ENCODE measurements at regions not wholly inside any gene's neighbourhood (a gene's known extent, or its start where the extent isn't known, plus 50 kb on each side); places are given as distances from the start of the nearest gene placed in this dataset.

DNA sequence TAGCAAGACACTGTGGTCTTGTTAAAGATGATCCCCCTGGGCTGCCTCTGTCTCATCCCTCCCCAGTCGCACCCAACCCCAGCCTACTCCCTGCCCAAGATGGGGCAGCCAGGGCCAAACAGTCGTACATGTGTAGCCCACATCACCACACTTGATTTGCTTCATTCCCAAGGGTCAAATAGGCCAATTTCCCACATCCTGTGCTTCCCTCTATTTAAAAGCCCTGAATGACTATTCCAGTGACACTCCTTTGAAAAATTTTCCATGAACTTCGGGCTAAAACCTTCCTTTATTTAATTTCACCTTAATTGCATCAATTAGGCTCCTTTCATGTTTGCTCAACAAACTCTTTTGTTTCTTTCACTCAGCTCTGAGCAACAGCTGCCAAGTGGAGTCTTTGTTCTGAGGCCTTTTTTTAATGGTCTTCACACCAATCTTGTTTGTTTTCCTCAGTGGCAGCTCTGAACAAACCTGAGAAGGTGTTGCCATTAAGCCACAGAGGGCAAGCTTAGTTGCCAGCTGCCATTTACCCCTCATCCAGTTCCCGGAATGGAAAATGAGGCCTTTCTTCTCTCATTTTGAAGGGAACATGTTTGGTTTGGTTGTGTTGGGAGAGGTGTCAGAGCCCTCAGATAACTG lies 126.9 kb downstream of the APIP start:
- Histone ChIP-seq H3K9me3 (replicated peaks; ENCODE audit: control insufficient read depth, insufficient read depth, low read length) (no peaks in the 10 kb centered on the region; the same call in 2 of the 3 replicates), H3K36me3 (ENCODE audit: control insufficient read depth in 2 of 2, insufficient read depth in 2 of 2, low read length in 1 of 2) (no peaks in the 10 kb centered on the region), H3K4me3 (no peak overlapping the region), H4K20me1 (ENCODE audit: control insufficient read depth, insufficient read depth) (no peaks in the 10 kb centered on the region), H2AFZ (ENCODE audit: control insufficient read depth, low read depth, low read length) (no peak overlapping the region), H3K4me1 (ENCODE audit: control insufficient read depth, insufficient read depth, low read length) (no peaks in the 10 kb centered on the region), H3K9ac (ENCODE audit: control insufficient read depth, insufficient read depth, low read length) (no peak overlapping the region), H3K27me3 (replicated peaks in 1 of 2; ENCODE audit: control insufficient read depth in 2 of 2, insufficient read depth in 2 of 2, low read length in 1 of 2) (no peaks in the 10 kb centered on the region), H3K79me2 (ENCODE audit: control insufficient read depth, insufficient read depth, low read length) (no peaks in the 10 kb centered on the region), H3K27ac (ENCODE audit: control insufficient read depth, insufficient read depth) (no peak overlapping the region), H3K4me2 (ENCODE audit: control insufficient read depth, insufficient read depth) (no peak overlapping the region)
- no peak for FAIRE-seq
- 40% methylated on average over 4 of the region's 4 CpGs for WGBS (ENCODE audit: insufficient coverage, insufficient replicate concordance, low lambda C conversion rate, missing lambda C conversion rate)
- ChIA-PET POLR2A (no interaction called here), RAD21 (ENCODE audit: unreplicated experiment) (no interaction called here), SMC1A (ENCODE audit: uncharacterized antibody, unreplicated experiment) (interaction anchor here (0.7 kb wide), 1 partner anchor 203 kb away, joined by 4 read pairs; no protein-coding TSS in a partner anchor), CTCF (interaction anchor here (0.9 kb wide), 1 partner anchor 17 kb away, joined by 3 read pairs; no protein-coding TSS in a partner anchor)
- BruUV-seq (replicated peaks): no TSS peak
- intact Hi-C loops (cut with micrococcal nuclease; ENCODE audit: unreplicated experiment): no loop called here
- DNase-seq (ENCODE audit: low read depth, low spot score): no peak
- no peak for ATAC-seq
- in situ Hi-C loops (cut with MboI): no loop called here
- no peak for TF ChIP-seq MXI1 (IDR thresholded peaks at IDR 0.05; ENCODE audit: low read depth, low read length)
- TF ChIP-seq, protein P1, sequence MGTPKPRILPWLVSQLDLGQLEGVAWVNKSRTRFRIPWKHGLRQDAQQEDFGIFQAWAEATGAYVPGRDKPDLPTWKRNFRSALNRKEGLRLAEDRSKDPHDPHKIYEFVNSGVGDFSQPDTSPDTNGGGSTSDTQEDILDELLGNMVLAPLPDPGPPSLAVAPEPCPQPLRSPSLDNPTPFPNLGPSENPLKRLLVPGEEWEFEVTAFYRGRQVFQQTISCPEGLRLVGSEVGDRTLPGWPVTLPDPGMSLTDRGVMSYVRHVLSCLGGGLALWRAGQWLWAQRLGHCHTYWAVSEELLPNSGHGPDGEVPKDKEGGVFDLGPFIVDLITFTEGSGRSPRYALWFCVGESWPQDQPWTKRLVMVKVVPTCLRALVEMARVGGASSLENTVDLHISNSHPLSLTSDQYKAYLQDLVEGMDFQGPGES (IDR thresholded peaks at IDR 0.05): no peak
- TF ChIP-seq, protein P2, sequence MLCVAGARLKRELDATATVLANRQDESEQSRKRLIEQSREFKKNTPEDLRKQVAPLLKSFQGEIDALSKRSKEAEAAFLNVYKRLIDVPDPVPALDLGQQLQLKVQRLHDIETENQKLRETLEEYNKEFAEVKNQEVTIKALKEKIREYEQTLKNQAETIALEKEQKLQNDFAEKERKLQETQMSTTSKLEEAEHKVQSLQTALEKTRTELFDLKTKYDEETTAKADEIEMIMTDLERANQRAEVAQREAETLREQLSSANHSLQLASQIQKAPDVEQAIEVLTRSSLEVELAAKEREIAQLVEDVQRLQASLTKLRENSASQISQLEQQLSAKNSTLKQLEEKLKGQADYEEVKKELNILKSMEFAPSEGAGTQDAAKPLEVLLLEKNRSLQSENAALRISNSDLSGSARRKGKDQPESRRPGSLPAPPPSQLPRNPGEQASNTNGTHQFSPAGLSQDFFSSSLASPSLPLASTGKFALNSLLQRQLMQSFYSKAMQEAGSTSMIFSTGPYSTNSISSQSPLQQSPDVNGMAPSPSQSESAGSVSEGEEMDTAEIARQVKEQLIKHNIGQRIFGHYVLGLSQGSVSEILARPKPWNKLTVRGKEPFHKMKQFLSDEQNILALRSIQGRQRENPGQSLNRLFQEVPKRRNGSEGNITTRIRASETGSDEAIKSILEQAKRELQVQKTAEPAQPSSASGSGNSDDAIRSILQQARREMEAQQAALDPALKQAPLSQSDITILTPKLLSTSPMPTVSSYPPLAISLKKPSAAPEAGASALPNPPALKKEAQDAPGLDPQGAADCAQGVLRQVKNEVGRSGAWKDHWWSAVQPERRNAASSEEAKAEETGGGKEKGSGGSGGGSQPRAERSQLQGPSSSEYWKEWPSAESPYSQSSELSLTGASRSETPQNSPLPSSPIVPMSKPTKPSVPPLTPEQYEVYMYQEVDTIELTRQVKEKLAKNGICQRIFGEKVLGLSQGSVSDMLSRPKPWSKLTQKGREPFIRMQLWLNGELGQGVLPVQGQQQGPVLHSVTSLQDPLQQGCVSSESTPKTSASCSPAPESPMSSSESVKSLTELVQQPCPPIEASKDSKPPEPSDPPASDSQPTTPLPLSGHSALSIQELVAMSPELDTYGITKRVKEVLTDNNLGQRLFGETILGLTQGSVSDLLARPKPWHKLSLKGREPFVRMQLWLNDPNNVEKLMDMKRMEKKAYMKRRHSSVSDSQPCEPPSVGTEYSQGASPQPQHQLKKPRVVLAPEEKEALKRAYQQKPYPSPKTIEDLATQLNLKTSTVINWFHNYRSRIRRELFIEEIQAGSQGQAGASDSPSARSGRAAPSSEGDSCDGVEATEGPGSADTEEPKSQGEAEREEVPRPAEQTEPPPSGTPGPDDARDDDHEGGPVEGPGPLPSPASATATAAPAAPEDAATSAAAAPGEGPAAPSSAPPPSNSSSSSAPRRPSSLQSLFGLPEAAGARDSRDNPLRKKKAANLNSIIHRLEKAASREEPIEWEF (IDR thresholded peaks at IDR 0.05; ENCODE audit: insufficient replicate concordance, low read depth, low read length): no peak
- TF ChIP-seq YBX1 (IDR thresholded peaks at IDR 0.05): no peak
- TF ChIP-seq SRF (IDR thresholded peaks at IDR 0.05; ENCODE audit: low read depth in 2 of 2, low read length in 2 of 2): no peak
- no peak for TF ChIP-seq FOXK2 (IDR thresholded peaks at IDR 0.05)
- TF ChIP-seq CREB1 (IDR thresholded peaks at IDR 0.05; ENCODE audit: low read depth): no peak
- no peak for TF ChIP-seq PAX5 (IDR thresholded peaks at IDR 0.05; ENCODE audit: borderline replicate concordance, low read depth, low read length)
- no peak for TF ChIP-seq NFXL1 (IDR thresholded peaks at IDR 0.05; ENCODE audit: borderline replicate concordance)
- TF ChIP-seq RFX5 (IDR thresholded peaks at IDR 0.05; ENCODE audit: low read depth, low read length): no peak
- no peak for TF ChIP-seq RBBP5 (conservative IDR thresholded peaks at IDR 0.05)
- no peak for TF ChIP-seq FOXM1 (IDR thresholded peaks at IDR 0.05; ENCODE audit: low read depth, low read length)
- no peak for TF ChIP-seq PAX8 (IDR thresholded peaks at IDR 0.05)
- TF ChIP-seq, protein P3, sequence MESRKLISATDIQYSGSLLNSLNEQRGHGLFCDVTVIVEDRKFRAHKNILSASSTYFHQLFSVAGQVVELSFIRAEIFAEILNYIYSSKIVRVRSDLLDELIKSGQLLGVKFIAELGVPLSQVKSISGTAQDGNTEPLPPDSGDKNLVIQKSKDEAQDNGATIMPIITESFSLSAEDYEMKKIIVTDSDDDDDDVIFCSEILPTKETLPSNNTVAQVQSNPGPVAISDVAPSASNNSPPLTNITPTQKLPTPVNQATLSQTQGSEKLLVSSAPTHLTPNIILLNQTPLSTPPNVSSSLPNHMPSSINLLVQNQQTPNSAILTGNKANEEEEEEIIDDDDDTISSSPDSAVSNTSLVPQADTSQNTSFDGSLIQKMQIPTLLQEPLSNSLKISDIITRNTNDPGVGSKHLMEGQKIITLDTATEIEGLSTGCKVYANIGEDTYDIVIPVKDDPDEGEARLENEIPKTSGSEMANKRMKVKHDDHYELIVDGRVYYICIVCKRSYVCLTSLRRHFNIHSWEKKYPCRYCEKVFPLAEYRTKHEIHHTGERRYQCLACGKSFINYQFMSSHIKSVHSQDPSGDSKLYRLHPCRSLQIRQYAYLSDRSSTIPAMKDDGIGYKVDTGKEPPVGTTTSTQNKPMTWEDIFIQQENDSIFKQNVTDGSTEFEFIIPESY (IDR thresholded peaks at IDR 0.05): no peak
- TF ChIP-seq HDAC6 (IDR thresholded peaks at IDR 0.05; ENCODE audit: unreplicated experiment): no peak
- no peak for TF ChIP-seq NR2C1 (IDR thresholded peaks at IDR 0.05)
- TF ChIP-seq NR2C2 (IDR thresholded peaks at IDR 0.05; ENCODE audit: borderline replicate concordance, control insufficient read depth, insufficient read length, low read depth): no peak
- no peak for TF ChIP-seq STAT3 (IDR thresholded peaks at IDR 0.05; ENCODE audit: low read depth, low read length)
- no peak for TF ChIP-seq KLF5 (IDR thresholded peaks at IDR 0.05; ENCODE audit: partially characterized antibody)

Measured in GM12878 (cell line).